GM12892 (cell line): ENCODE measurements at regions not wholly inside any gene's neighbourhood (a gene's known extent, or its start where the extent isn't known, plus 50 kb on each side); places are given as distances from the start of the nearest gene placed in this dataset.

Source experiments
- POLR2A ChIP-seq: IDR thresholded peaks from 2 replicates; pipeline ENCODE4 v1.6.1; 2011; ENCODE audit warnings: low read depth, low read length, control low read depth
- POLR2AphosphoS5 ChIP-seq: IDR thresholded peaks from 2 replicates; pipeline ENCODE4 v1.6.1; 2011; ENCODE audit warnings: low read depth, low read length, control low read depth

GRCh38 chr10:78602201-78602932 is 466.4 kb upstream of the ZMIZ1 start:
- TF ChIP-seq POLR2A: no peak
- no peak for TF ChIP-seq POLR2AphosphoS5
